Dedifferentiated amniotic fluid mesenchymal stem cell (primary cell): ENCODE measurements at regions not wholly inside any gene's neighbourhood (a gene's known extent, or its start where the extent isn't known, plus 50 kb on each side); places are given as distances from the start of the nearest gene placed in this dataset.
A peak's percentile ranks its signal among the peaks of the same experiment; 100 is the strongest.
"Not testable (repeated sequence)": the region's sequence is repeated elsewhere in the genome, so short reads cannot be mapped to it uniquely, and the experiment has no call there.

ENCODE experiments used
- DNase-seq: peaks from one replicate; pipeline ENCODE4 v3.0.0-alpha.2; 2016; ENCODE audit errors: extremely low spot score

DNA sequence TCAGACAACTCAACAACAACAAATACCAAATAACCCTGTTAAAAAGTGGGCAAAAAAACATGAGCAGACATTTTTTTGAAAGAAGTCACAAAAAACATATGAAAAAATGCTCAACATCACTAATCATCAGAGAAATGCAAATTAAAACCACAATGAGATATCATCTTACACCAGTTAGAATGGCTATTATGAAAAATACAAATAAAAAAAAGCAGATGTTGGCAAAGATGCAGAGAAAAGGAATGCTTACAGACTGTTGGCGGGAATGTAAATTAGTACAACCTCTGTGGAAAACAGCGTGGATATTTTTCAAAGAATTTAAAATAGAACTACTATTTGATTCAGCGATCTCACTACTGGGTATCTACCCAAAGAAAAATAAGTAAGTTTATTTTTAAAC is 114.0 kb downstream of the SLC38A4 start:
- peak; percentile 59 for DNase-seq

DNA sequence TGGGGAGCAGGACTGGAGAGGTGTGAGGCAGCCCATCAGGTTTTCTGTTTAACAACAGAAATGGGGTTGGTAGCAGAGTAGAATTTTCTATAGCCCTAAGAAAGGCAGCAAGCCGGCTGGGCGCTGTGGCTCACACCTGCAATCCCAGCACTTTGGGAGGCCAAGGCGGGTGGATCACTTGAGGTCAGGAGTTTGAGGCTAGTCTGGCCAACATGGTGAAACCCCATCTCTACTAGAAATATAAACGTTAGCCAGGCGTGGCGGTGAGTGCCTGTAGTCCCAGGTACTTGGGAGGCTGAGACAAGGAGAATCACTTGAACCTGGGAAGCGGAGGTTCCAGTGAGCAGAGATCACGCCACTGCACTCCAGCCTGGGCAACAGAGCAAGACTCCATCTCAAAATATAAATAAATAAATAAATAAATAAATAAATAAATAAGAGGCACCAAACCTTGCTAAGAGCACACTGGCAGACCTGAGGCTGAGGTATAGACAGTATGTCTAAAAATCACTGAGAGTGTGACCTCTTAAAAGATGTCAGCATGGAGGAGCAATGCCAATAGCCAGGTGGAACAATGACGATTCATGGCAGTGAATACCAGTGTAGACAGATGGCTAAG is 115.6 kb downstream of the SLC38A4 start:
- no peak for DNase-seq

DNA sequence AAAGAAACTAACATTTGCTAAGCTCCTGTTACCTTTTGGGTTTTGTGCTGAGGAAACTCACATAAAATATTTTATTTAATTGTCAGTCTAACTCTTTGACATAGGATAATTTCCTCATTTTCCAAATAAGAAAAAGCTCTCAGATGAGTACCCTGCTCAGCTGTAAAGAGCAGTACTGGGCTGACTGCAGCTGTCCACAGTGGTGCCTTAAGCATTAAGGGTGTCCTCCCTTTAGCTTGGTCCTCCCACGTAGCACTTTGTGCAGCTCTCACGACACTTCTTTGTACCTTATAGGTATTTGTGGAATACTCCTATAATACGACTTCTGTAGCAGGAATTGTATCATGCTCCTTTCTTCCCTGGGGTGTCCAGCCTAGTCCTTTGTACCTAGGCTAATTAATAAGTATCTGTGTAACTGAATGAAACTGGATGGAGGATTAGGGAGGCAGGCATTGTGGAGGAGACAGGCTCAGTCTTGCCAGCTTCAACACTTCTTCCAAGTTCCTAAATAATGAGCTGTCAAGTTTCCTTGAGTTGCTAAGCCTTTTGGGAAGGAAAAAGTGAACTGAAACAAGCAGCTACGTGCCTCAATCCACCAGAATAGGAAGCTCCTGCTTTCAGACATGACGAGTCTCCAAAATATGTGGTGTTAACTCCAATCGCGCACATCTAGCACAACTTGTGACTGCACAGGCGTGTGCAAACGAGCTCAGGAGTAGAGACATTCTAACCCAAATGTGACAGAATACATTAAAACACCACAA is 123.0 kb downstream of the SLC38A4 start:
- no peak for DNase-seq

DNA sequence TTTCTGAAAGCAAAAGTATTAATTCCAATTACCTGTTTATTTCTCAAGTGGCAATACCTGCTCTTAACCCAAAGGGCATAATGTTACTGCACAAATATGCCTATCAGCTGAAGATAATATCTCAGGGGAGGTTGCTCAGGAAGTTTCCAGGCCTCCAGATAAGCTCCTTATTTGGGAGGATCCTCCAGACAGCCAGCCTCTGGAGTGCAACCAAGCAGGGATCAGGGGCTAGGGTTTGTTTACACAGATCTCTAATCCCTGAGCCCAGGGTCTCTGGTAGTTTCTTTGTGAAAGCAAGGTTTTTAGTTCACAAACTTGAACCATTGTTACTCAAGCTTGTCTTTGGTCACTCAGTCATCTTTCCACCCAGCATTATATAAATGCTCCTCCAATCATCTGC is 124.4 kb downstream of the SLC38A4 start:
- DNase-seq = no peak

DNA sequence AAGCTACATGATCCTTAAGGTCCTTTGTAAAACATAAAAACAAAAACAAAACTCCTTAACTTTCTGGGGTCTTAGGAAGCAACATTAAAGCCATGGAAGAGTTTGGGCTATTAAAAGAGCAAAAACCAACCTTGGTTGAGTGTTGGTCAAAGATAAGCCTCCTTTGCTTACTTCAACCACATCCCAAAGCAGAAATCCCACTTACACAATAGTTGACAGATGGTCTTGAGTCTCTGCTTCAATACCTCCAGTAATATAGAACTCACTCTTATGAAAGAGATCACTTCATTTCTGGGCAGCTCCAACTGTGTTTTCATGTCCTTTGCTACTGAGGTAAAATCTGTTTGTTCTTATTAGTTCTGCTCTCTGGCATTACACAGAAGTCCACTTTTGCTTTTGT is 125.8 kb downstream of the SLC38A4 start:
- DNase-seq = no peak

DNA sequence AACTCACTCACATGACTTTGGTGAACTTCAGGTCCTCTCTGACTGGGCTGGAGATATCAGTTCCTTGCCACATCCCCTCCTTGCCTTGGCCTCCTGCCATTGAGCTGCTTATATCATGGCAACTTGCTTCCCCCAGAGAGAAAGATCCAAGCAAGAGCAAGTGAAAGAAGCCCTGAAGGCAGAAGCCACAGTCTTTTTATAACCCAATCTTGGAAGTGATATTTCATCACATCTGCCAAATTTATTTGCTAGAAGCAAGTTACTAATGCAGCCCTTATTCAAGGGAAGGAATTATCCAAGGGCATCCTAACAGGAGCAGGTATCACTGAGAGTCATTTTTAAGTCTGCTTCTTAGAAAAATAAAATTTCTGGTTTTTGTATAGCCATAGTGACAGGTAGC is 127.8 kb downstream of the SLC38A4 start:
- no peak for DNase-seq

DNA sequence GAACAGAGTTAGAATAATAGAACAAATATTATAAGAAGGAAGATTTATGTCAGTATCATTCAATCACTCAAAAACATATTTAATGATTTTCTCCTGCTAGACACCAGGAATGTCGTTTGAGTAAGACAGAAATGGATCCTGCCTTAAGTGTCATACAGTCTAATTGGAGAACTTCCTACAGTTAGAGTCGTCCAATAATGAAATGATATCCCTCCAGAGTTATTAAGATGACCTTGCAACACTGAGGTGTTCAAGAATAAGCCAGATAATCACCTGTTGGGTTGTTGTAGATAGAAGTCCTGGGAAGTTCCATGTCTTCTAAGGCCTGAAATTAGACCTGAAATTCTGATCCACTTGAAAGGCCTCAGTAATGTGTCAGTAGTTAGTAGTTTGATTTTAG is 132.3 kb downstream of the SLC38A4 start:
- no peak for DNase-seq

DNA sequence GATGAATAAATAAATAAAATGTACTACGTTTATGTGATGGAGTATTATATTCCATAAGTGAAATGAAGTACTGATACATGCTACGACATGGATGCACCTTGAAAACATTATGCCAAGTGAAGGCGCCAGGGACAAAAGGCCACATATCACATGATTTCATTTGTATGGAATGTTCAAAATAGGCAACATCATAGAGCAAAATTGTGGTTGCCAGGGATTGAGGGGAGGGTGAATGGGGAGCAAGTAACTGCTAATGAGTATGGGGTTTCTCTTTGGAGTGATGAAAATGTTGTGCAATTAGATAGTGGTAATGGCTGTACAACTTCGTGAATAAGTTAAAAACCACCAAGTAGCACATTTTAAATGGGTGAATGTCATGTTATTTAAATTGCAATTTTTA is 132.8 kb downstream of the SLC38A4 start:
- DNase-seq = no peak

DNA sequence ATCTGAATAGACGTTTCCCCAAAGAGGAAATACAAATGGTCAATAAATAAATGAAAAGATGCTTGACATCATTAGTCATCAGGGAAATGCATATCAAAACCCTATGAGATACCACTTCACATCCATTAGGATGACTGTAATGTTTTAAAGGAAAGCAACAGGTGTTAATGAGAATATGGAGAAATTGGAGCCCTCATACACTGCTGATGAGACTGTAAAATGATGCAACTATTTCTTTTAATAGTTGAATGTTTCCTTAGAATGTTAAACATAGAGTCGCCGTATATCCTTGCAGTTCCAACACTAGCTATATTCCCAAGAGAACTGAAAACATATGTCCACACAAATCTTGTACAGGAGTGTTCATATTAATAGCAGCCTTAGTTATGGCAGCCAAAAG is 133.2 kb downstream of the SLC38A4 start:
- no peak for DNase-seq

DNA sequence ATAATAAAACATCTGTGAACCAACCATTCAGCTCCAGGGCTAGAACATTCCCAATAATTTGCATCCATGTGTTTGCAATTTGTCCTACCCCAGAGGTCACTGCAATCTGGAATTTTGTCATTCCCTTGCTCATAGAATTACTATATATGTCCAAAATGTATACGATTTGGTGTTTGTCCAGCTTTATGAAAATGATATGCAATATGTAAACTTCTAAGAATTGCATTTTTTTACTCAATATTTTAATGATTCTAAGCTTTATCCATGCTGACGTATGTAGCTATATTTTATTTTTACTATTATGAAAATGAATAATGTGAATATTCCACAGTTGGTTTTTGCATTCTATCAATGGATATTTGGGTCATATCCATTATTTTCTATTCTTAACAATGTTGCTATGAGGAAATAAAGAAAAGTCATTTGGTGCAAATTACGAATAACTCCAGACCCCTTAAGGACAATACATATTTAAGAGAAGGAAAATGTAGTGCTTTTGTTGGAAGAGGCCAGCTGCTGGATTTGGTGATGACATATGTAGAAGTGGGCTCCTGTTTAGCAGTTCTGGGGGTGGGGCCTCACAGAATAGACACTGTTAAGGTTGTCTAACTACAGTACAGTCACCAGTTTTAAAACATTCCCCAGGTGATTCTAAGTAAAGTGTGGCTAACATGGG is 139.4 kb downstream of the SLC38A4 start:
- no peak for DNase-seq

DNA sequence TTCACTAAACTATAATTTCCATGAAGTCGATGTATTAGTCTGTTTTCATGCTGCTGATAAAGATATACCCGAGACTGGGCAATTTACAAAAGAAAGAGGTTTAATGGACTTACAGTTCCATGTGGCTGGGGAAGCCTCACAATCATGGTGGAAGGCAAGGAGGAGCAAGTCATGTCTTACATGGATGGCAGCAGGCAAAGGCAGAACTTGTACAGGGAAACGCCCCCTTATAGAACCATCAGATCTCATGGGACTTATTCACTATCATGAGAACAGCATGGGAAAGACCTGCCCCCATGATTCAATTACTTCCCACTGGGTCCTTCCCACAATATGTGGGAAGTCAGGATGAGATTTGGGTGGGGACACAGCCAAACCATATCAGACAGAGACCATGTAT is 141.6 kb downstream of the SLC38A4 start:
- DNase-seq = not testable (repeated sequence)

DNA sequence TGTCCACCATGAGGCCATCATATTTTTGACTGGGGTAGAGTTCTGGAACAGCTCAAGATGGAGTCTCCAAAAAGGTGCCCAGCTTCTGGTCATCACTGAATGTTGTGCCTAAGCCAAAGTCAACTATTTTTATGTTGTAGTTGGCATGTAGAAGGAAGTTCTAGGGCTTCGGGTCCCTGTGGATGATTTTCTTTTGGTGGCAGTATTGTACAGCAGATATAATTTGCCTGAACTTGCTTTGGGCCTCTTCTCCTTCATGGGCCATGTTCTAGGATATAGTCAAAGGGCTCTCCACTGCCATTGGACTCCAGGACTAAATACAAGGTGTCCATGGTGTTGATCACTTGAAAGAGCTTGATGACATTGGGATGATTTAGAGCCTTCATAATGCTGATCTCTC is 143.6 kb downstream of the SLC38A4 start:
- no peak for DNase-seq

DNA sequence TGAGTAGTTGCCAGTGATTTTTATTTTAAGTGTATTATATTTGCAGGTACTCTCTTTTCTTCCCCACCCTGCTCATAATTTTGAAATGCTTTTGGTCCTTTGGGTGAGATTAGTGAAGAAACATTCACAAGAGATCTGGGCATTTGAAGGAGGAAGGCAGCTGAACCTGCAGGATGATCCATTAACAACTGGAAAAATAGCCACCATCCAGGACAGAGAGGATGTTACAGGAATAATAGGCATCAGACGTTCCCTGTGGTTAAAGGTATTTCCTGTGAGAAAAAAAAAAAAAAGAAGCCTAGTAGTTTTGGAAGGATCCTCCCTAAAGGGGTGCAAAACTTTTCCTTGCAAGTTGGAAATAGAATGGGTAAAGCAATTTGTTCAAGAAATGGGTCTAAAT is 145.3 kb downstream of the SLC38A4 start:
- DNase-seq = no peak

DNA sequence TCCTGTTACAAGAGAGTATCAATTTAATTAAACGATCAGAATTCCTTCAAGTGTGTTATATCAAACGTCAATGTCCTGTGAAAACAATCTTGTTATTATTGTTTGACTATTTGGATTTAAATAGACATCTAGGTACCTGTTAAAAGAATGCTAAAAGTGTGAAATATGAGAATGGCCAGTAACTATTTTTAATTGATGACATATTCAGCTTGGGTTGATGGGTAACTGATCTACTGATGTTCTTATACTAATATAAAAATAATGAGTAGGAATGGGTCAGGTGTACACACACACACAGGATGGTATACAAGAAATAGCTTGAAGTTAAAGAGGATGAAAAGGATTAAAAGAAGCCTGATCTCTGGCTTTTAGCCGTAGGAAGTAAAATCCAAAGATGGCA is 146.0 kb downstream of the SLC38A4 start:
- no peak for DNase-seq

DNA sequence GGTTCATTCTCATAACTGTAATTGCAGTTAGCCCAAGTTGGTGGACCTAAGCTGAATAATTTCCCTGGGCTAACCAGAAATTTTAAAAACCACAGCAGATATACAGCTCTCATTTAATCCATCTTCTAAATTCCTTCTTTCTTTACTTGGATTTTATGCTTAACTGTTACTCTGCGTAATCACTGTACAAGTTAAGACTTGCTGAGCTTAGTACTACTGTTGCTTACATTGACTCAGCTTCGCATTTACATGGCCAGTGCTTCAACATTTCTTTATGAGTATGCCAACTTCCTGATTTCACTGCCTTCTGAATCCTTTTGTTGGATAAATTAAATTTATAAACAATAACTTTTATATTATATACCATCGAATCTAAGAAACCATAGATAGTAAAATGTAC is 147.4 kb downstream of the SLC38A4 start:
- no peak for DNase-seq

DNA sequence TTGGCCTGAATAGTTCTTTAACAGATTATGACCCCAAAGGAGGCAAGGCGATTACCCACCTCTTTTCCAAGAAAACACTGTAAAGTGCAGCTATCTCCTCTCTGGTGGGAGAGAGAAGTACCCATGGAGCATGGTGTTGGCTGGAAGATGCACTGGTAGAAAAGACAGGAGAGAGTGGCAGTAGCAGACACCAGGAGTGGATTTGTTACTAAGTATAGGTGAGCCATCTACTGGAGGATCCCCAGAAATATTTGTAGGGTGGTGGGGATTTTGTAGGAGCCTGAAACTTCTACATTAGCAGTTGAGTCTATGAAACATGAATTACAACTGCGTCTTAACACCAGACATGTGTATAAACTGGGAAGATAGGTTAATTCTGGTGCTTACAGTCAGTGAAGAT is 148.0 kb downstream of the SLC38A4 start:
- DNase-seq = no peak

DNA sequence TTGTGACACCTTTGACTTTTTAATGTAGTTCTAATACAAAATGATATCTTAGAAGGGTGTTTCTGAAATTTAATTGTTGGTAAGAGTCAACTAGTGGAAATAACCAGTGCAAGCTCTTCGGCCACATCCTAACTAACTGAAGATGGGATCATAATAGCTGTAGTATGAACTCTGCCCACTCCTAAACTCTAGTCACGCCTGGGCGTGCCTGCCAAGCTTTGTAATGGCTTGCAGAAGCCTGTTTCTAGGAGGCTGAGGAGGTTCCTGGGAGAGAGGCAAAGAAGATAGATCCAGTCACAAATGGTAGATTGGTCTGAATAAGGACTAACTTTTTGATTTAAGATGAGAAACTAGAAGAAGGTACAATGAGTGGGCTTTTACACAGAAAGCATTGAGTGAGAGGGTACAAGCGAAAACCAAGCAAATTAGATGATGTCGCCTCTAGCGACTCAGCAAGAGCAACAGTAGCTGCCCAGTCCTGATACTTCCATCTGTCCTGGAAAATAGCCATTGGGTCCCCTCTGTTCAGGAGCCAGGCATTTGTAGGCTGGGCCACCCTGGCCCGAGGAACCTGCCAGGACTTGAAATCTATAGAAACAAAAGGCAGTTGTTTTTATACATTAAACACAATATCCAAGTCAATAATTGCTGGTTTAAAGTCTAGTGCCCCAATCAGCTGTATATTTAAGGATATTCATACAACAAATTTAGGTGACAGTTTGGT is 148.8 kb downstream of the SLC38A4 start:
- no peak for DNase-seq

DNA sequence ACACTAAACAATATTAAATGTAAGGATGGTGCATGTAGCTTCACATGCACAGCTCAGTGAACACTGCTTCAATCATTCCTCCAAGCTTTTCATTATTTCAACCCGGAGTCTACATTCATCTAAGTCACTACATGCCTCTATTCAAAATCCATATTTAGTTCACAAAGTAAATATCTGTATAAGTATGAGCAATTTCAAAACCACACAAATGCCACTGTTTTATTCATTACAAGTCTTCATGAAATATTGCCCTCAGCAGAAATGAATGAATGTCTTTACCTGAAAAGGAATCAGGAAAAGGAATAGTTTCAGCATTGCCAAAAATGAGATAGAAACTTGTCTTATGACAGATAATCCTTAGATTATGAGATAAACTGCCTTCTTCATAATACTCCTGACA is 149.4 kb downstream of the SLC38A4 start:
- no peak for DNase-seq

DNA sequence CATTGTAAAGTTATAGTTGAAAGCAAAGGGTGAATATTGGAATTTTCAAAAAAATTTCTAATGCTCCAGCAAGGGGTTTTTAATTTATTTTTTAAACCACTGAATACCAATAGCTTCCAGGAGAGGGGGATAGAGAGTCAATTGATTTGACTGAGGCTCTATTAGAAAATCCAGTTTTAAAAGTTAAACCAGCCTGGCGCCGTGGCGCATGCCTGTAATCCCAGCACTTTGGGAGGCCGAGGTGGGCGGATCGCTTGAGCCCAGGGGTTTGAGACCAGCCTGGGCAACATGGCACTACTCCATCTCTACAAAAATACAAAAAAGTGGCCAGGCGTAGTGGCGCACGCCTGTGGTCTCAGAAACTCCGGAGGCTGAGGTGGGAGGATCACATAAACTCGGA is 150.1 kb downstream of the SLC38A4 start:
- DNase-seq = no peak

DNA sequence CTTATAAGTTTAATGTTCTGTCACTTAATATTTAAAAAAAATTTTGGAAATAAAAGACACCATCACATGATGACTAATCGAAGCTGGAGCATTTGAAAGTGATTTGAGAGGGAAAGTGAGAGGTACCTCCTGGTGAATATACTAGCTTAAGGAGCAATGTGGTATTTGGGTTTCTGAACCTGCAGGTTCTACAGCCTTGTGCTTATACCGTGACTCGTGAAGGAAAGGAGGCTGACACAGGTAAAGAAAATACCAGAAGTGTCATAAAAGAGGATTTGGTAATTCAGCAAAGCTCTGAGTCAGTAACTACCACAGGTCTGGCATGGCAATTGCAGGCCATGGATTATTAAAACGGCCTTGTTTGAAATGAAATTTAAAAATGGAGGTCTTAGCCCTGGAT is 151.0 kb downstream of the SLC38A4 start:
- DNase-seq = no peak

DNA sequence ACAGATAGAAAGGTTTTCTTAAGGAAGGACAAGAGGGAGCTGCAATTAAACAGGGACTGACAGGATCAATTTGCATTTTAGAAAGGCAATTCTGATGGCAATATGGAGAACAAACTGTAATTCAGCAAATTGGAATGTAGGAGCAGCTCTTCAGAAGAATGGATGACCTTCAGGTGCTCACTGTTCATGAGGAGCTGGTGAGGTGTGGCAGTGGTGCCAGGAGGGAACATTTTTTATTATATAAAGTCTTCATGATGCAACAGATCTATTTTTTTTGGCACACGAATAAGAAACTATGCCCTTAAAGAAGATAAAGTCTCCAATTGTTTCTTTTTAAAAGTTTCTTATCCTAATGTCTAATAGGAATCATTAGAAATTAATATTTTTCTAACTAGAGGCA is 151.7 kb downstream of the SLC38A4 start:
- DNase-seq = no peak

DNA sequence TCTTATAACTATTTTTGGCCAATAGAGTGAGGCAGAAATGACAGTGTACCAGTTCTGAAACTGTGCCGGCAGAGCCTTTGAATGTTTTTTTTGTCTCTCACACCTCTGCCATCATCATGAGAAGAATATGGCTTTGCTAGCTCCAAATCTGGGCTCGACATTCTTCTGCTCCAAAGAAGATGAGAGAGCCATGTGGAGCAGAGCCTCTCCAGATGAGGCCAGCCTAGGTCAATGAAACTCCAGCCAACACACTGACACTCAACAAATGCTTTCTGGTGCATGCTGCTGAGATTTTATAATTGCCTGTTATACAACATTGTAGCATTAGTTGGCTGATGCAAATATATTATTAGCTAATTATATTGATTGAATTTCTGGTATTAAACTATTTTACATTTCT is 154.7 kb downstream of the SLC38A4 start:
- no peak for DNase-seq

DNA sequence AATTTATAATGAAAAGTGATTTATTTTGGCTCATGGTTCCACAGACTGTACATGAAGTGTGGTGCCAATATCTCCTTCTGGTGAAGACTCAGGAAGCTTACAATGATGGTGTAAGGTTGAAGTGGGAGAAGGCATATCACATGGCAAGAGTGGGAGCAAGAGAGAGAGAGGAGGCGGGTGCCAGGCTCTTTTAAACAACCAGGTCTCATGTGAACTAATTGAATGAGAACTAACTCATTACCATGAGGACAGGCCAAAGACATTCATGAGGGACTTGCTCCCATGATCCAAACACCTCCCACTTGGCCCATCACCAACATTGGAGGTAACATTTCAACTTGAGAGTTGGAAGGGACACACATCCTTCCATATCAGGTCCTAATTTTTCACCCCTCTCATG is 155.2 kb downstream of the SLC38A4 start:
- DNase-seq = no peak
